ENCODE measurements at regions not wholly inside any gene's neighbourhood (a gene's known extent, or its start where the extent isn't known, plus 50 kb on each side); places are given as distances from the start of the nearest gene placed in this dataset.

- TF ChIP-seq EGR1 (IDR thresholded peaks at IDR 0.05; ENCODE audit: borderline replicate concordance, low read depth, low read length) (no peak), USF2 (IDR thresholded peaks at IDR 0.05; ENCODE audit: low read length) (no peak), TAF1 (IDR thresholded peaks at IDR 0.05; ENCODE audit: low read depth, low read length) (no peak), MAX (IDR thresholded peaks at IDR 0.05) (no peak), CBX8 (IDR thresholded peaks at IDR 0.05; ENCODE audit: borderline replicate concordance, low read depth, low read length) (no peak), SUZ12 (IDR thresholded peaks at IDR 0.05; ENCODE audit: low read length) (no peak), KDM4A (IDR thresholded peaks at IDR 0.05; ENCODE audit: low read depth, low read length, severe bottlenecking) (no peak), CTCF (IDR thresholded peaks at IDR 0.05; ENCODE audit: control extremely low read depth in 1 of 3, insufficient read depth in 1 of 3, low read depth in 1 of 3, low read length in 3 of 3) (no peak), KDM1A (IDR thresholded peaks at IDR 0.05; ENCODE audit: borderline replicate concordance, low read length) (no peak), RBBP5 (IDR thresholded peaks at IDR 0.05; ENCODE audit: borderline replicate concordance, low read depth, low read length) (no peak), BACH1 (IDR thresholded peaks at IDR 0.05; ENCODE audit: low read length) (no peak), POLR2A (IDR thresholded peaks at IDR 0.05; ENCODE audit: control extremely low read depth in 1 of 2, low read depth in 2 of 2, low read length in 2 of 2) (no peak), POU5F1 (IDR thresholded peaks at IDR 0.05; ENCODE audit: low read depth, low read length) (no peak), E2F6 (IDR thresholded peaks at IDR 0.05) (no peak), RNF2 (IDR thresholded peaks at IDR 0.05; ENCODE audit: borderline replicate concordance, low read depth, low read length, missing control alignments, poor library complexity, severe bottlenecking) (no peak), ASH2L (IDR thresholded peaks at IDR 0.05; ENCODE audit: low read length) (no peak)
These were observed 414.7 kb downstream of the KCTD12 start (continued) for GRCh38 chr13:76471486-76471885.

Measured in H1 (cell line).